ENCODE measurements at regions not wholly inside any gene's neighbourhood (a gene's known extent, or its start where the extent isn't known, plus 50 kb on each side); places are given as distances from the start of the nearest gene placed in this dataset.

DNA sequence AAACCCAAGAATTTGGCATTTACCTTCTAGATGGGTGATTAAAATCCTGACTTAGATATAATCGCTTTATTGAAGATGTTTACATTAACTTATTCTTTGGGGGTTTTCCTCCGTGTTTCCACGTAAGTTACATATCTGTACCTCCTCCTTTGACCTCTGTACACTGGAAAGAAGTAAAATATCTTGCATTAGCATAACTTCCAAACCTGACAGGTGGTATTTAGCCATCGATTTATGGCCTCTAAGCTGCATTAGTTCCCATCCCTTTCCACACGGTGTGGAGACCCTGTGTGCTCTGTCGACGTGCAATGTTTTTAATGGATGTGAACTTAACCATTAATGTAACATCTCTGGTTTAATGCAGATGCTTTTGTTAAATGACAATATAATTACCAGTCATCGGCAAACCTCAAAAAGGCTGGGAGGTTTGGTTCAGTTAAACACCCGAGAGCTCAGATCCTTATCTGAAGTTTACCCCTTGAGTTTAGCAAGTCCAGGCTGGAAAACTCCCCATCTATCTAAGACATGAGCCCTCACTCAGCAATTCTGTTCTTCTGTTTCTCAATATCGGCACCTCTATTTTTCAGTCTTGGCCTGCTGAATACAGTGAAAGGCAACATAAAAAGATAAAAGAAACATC, 295.2 kb downstream of the GATA3 start:
- no peak overlapping the region for H3K4me3 ChIP-seq (replicated peaks in 1 of 2; ENCODE audit: low read depth in 2 of 2, low read length in 2 of 2)

DNA sequence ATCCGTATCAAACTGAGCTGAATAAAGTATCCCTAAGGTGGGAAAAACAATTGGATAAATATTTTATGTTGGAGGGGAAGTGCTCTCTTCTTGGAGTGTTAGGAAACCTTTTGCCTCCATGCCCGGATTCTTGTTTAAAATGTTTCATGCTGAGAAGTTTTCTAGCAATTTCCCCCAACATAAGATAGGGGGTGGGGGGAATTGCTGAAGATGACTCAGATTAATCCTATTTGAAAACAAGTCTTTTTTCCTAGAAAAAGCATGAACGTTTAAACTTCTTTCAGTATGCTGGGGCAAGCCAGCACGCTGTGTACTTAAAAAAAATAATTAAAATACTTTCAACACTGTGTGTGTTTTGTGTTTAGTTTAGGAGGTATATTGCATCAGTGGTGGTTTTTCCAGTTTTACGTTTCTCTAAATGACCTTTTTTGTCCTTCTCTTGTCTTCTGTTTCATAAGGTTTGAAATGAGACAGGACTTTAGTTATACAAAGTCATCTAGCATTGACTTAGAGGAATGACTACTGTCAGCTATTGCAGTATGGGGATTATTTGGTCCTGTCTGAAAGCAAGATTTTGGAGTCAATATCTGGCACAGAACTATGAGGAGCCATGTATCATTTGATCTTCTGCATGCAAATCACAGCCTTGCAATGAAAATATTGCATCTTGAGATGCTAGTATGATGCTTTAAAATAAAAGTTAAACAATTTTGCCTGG, 295.9 kb downstream of the GATA3 start:
- TF ChIP-seq CTCF (IDR thresholded peaks at IDR 0.05; ENCODE audit: low read depth, low read length): no peak
- H3K4me3 ChIP-seq (replicated peaks in 1 of 2; ENCODE audit: low read depth in 2 of 2, low read length in 2 of 2): no peak overlapping the region
- DNase-seq (ENCODE audit: low read depth in 2 of 2): peak in 1 of 2 donors; percentile 3

More for the DNA sequence above, 295.2 kb downstream of the GATA3 start:
- TF ChIP-seq CTCF (IDR thresholded peaks at IDR 0.05; ENCODE audit: low read depth, low read length): no peak
- DNase-seq (ENCODE audit: low read depth in 2 of 2): no peak

DNA sequence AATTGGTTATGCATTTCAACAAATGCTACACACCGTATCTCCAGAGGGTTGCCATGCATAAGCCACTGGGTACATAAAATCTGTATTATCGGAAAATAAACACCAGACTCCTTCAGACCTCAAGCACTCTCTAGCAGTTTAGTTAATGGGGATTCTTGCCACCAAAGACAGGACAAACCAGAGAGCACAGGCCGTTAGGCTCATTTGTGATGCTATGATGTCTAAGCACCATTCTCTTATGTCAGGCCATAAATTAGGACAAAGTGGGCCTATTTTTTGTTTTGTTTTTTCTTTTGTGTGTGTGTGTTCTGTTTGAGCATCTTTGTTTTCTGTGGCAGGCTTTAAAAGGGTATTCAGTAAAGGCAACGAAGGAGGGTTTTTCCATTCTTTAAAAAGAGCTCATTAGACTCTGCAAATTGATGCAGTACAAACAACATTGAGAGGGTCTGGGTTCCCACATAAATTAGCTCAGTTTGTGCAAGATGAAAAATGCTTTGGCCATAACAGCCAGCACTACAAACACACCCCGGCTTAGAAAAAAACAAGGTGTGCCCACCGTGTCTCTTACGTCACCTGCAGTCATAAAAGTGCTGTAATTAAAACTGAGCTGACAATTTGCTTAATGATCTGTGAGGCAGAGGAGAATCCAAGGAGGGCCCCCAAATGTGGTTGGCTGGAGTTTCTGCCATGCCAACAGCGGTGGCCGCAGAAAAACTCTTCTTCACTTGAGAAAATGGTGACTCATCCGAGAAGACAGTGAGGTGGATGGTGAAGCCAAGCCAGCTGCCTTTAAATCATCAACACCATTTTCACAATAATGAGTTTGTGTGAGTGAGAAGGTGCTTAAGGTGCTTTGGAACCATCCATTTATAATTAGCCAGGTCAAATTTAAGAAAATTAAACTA, 297.9 kb downstream of the GATA3 start:
- H3K4me3 ChIP-seq (replicated peaks in 1 of 2; ENCODE audit: low read depth in 2 of 2, low read length in 2 of 2): no peak overlapping the region
- no peak for TF ChIP-seq CTCF (IDR thresholded peaks at IDR 0.05; ENCODE audit: low read depth, low read length)
- no peak for DNase-seq (ENCODE audit: low read depth in 2 of 2)

DNA sequence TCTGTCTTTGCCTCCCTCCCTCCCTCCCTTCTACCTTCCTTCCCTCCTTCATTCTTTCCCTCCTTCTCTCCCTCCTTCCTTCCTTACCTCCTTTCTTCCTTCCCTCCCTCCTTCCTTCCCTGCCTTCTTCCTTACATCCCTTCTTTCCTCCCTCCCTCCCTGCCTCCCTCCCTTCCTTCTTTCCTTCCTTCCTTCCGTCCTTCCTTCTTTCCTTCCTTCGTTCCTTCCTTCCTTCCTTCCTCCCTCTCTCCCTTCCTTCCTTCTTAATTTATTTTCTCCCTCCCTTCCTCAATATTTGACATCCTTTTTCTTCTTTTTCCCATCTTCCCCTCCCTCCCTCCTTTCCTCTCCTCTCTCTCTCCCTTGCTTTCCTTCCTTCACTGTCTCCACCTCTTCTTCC, 301.8 kb downstream of the GATA3 start:
- TF ChIP-seq CTCF (IDR thresholded peaks at IDR 0.05; ENCODE audit: low read depth, low read length): no peak
- DNase-seq (ENCODE audit: low read depth in 2 of 2): no peak
- no peak overlapping the region for H3K4me3 ChIP-seq (replicated peaks in 1 of 2; ENCODE audit: low read depth in 2 of 2, low read length in 2 of 2)

DNA sequence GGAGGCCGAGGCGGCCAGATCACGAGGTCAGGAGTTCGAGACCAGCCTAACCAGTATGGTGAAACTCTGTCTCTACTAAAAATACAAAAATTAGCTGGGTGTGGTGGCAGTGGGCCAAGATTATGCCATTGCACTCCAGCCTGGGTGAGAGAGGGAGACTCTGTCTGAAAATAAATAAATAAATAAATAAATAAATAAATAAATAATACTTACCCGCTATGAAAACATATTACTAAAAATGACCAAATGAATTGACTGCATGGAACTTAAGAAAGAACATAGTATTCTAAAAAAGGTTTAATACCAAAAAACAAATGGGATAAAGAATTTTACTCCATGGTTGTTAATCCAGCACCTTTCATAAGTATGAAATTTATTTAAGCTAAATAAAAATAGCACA, 305.0 kb downstream of the GATA3 start:
- no peak for DNase-seq (ENCODE audit: low read depth in 2 of 2)
- no peak for TF ChIP-seq CTCF (IDR thresholded peaks at IDR 0.05; ENCODE audit: low read depth, low read length)

DNA sequence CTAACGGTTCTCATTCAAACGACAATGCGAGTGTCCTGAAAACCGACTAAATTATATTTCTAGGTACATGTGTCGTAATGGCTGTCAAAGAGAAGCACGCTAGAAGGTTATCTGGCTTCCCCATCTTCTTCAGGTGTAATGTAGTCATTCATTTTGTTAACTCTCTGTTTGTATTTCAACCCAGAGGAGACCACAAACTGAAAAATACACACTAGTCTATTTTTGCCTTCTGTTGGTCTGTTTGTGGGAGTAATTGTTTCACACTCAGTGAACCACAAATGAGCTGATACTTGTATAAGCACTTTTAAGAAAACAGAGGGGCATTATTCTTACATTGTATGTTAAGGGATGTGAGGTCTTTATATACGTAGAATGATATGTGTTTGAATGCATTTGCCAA, 305.9 kb downstream of the GATA3 start:
- H3K4me3 ChIP-seq (replicated peaks in 1 of 2; ENCODE audit: low read depth in 2 of 2, low read length in 2 of 2): no peak overlapping the region
- DNase-seq (ENCODE audit: low read depth in 2 of 2): no peak
- no peak for TF ChIP-seq CTCF (IDR thresholded peaks at IDR 0.05; ENCODE audit: low read depth, low read length)

More for the DNA sequence above, 305.0 kb downstream of the GATA3 start:
- H3K4me3 ChIP-seq (replicated peaks in 1 of 2; ENCODE audit: low read depth in 2 of 2, low read length in 2 of 2): no peak overlapping the region
